SK-N-SH (cell line): ENCODE measurements at regions not wholly inside any gene's neighbourhood (a gene's known extent, or its start where the extent isn't known, plus 50 kb on each side); places are given as distances from the start of the nearest gene placed in this dataset.

ENCODE experiments used
- CTCF ChIA-PET: fragments of 300-600, 350-600 bp; formaldehyde crosslinking; extraction: SDS; loops from one replicate; lab custom pipeline; 2021; lab: Yijun Ruan, JAX
- POLR2A ChIA-PET: fragments of 350-600 bp; sonication (Branson Sonifier 250); formaldehyde crosslinking; extraction: SDS; loops from one replicate; lab custom pipeline; 2020; ENCODE audit warnings: antibody characterized with exemption, inconsistent platforms; lab: Yijun Ruan, JAX
- DNase-seq: peaks from one replicate; pipeline ENCODE4 v3.0.0; 2012
- H2AFZ ChIP-seq: fragments of 200-600 bp; sonication (generic); 2 replicates; pipeline ENCODE4 v1.8.1; 2016; ENCODE audit warnings: antibody characterized with exemption, mild to moderate bottlenecking, low read depth
- H3F3A ChIP-seq: fragments of 200-600 bp; sonication (generic); replicated peaks from 2 replicates; pipeline ENCODE3; 2016; ENCODE audit warnings: antibody characterized with exemption, mild to moderate bottlenecking; ENCODE audit not compliant: insufficient read depth
- H3K27ac ChIP-seq, 2 experiments: fragments of 200-500 bp in 1 of 2; fragments of 200-600 bp in 1 of 2; sonication (Bioruptor generic) in 1 of 2; sonication (generic), shearing (Covaris generic) in 1 of 2; 2 replicates each; pipeline versions ENCODE4 v1.5.1 to v1.6.1; 2014 to 2016; ENCODE audit warnings: low read depth in 2 of 2, inconsistent platforms in 1 of 2, low read length in 1 of 2, mild to moderate bottlenecking in 1 of 2, mixed read lengths in 1 of 2
- H3K27me3 ChIP-seq: fragments of 200-600 bp; sonication (generic), shearing (Covaris generic); 2 replicates; pipeline ENCODE4 v1.6.1; 2016; ENCODE audit warnings: mixed run types; ENCODE audit not compliant: insufficient read depth
- H3K36me3 ChIP-seq, 2 experiments: fragments of 200-500 bp in 1 of 2; fragments of 200-600 bp in 1 of 2; sonication (Bioruptor generic) in 1 of 2; sonication (generic) in 1 of 2; replicated peaks in 1 of 2; 2 replicates each; pipeline versions ENCODE3 to v1.5.1; 2014 to 2016; ENCODE audit warnings: low read length in 1 of 2, mild to moderate bottlenecking in 1 of 2; ENCODE audit not compliant: insufficient read depth in 2 of 2, control insufficient read depth in 1 of 2
- H3K4me1 ChIP-seq, 2 experiments: fragments of 200-500 bp in 1 of 2; fragments of 200-600 bp in 1 of 2; sonication (Bioruptor generic) in 1 of 2; sonication (generic), shearing (Covaris generic) in 1 of 2; 2 replicates each; pipeline versions ENCODE4 v1.5.1 to v1.6.1; 2014 to 2016; ENCODE audit warnings: low read depth in 1 of 2, low read length in 1 of 2, mixed run types in 1 of 2; ENCODE audit not compliant: insufficient read depth in 2 of 2, control insufficient read depth in 1 of 2
- H3K4me2 ChIP-seq: fragments of 200-600 bp; sonication (generic), shearing (Covaris generic); 2 replicates; pipeline ENCODE4 v1.6.1; 2017; ENCODE audit warnings: mixed run types
- H3K4me3 ChIP-seq, 2 experiments: fragments of 200-500 bp in 1 of 2; fragments of 200-600 bp in 1 of 2; sonication (Bioruptor generic) in 1 of 2; sonication (generic), shearing (Covaris generic) in 1 of 2; 2 replicates each; pipeline versions ENCODE4 v1.5.1 to v1.8.1; 2014 to 2016; ENCODE audit warnings: low read depth in 2 of 2, inconsistent platforms in 1 of 2, low read length in 1 of 2, mild to moderate bottlenecking in 1 of 2, mixed read lengths in 1 of 2, moderate library complexity in 1 of 2
- H3K79me2 ChIP-seq: fragments of 200-600 bp; sonication (generic); 2 replicates; pipeline ENCODE4 v1.8.1; 2017; ENCODE audit warnings: mild to moderate bottlenecking; ENCODE audit not compliant: insufficient read depth
- H3K9ac ChIP-seq: fragments of 200-600 bp; sonication (generic); 2 replicates; pipeline ENCODE4 v1.6.1; 2017; ENCODE audit warnings: mixed run types
- H3K9me2 ChIP-seq: fragments of 200-600 bp; sonication (generic); 2 replicates; pipeline ENCODE4 v1.6.1; 2017; ENCODE audit warnings: mixed run types
- H3K9me3 ChIP-seq: fragments of 200-600 bp; sonication (generic); 2 replicates; pipeline ENCODE4 v1.6.1; 2017; ENCODE audit warnings: mixed run types, mild to moderate bottlenecking, moderate library complexity
- H4K20me1 ChIP-seq: fragments of 200-600 bp; sonication (generic); 2 replicates; pipeline ENCODE4 v1.6.1; 2017; ENCODE audit warnings: mild to moderate bottlenecking, mixed run types; ENCODE audit not compliant: insufficient read depth
- CHD2 ChIP-seq: fragments of 150-350 bp; IDR thresholded peaks from 2 replicates; pipeline ENCODE4 v1.6.1; 2018; ENCODE audit warnings: low read length; ENCODE audit not compliant: partially characterized antibody
- EZH2phosphoT487 ChIP-seq: fragments of 200-600 bp; sonication (generic); IDR thresholded peaks from 2 replicates; pipeline ENCODE4 v1.6.1; 2017; ENCODE audit warnings: low read depth, mixed run types, mild to moderate bottlenecking, antibody characterized with exemption, moderate library complexity, borderline replicate concordance
- GATA2 ChIP-seq: sonication (generic); formaldehyde crosslinking; IDR thresholded peaks from 2 replicates; pipeline ENCODE4 v1.5.0; 2020; ENCODE audit warnings: mild to moderate bottlenecking, missing genetic modification reagents
- JUND ChIP-seq: IDR thresholded peaks from 2 replicates; pipeline ENCODE4 v1.4.0; 2012
- MEF2A ChIP-seq: IDR thresholded peaks from 2 replicates; pipeline ENCODE4 v1.4.0; 2012; ENCODE audit warnings: low read depth, borderline replicate concordance
- MXI1 ChIP-seq: IDR thresholded peaks from 2 replicates; pipeline ENCODE4 v1.6.1; 2012; ENCODE audit warnings: mild to moderate bottlenecking, low read depth, low read length, improper control_type of control experiment
- NRF1 ChIP-seq: IDR thresholded peaks from 2 replicates; pipeline ENCODE4 v1.6.1; 2012; ENCODE audit warnings: low read depth, mild to moderate bottlenecking, low read length
- RCOR1 ChIP-seq: fragments of 150-350 bp; IDR thresholded peaks from 2 replicates; pipeline ENCODE4 v1.6.1; 2017; ENCODE audit warnings: antibody characterized with exemption, low read length
- REST ChIP-seq: IDR thresholded peaks from 2 replicates; pipeline ENCODE4 v1.6.1; 2012; ENCODE audit warnings: mild to moderate bottlenecking, low read depth, low read length, moderate library complexity
- RXRA ChIP-seq: IDR thresholded peaks from 2 replicates; pipeline ENCODE4 v1.4.0; 2012; ENCODE audit warnings: low read depth, mild to moderate bottlenecking, borderline replicate concordance
- SIN3A ChIP-seq: IDR thresholded peaks from 2 replicates; pipeline ENCODE4 v1.6.1; 2012; ENCODE audit warnings: low read depth, mild to moderate bottlenecking, low read length, moderate library complexity, borderline replicate concordance
- SMC3 ChIP-seq: IDR thresholded peaks from 2 replicates; pipeline ENCODE4 v1.6.1; 2012; ENCODE audit warnings: low read depth, low read length, improper control_type of control experiment
- USF1 ChIP-seq: IDR thresholded peaks from 2 replicates; pipeline ENCODE4 v1.4.0; 2012; ENCODE audit warnings: low read depth, borderline replicate concordance
- YY1 ChIP-seq: IDR thresholded peaks from 2 replicates; pipeline ENCODE4 v1.4.0; 2012; ENCODE audit warnings: low read depth, mild to moderate bottlenecking
- ZBTB33 ChIP-seq: IDR thresholded peaks from 2 replicates; pipeline ENCODE4 v1.4.0; 2012; ENCODE audit warnings: low read depth, borderline replicate concordance
- WGBS: methylation state at CpG from one replicate; pipeline ENCODE4 v1.1.6; 2017; ENCODE audit warnings: low lambda C conversion rate; 5-methylcytosine and 5-hydroxymethylcytosine counted together
- TF ChIP-seq, protein P1 (sequence below): IDR thresholded peaks from 2 replicates; pipeline ENCODE4 v1.4.0; 2012; ENCODE audit warnings: low read depth

DNA sequence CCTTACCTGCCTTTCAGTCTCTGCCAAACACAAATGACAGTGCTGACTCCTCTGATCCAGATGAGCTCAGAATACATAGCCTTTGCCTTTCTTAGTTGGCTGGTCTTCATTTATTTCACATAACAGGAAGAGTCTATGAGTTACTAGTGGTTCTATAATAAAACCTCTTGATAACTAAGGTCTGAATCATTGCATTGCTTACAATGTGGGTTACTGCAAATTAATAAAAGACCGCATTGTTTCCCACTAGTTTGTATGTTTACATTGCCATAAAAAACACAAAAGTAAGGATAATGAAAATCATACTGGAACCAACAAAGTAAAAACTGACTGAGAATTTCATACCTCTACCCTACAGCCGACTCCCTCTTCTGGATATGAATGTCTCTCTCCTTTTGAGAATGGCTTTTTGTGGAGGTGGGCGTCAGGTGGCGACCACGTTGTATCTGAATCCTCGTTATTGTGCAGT, 62.0 kb upstream of the AKR1E2 start (continued):
- TF ChIP-seq REST (no peak), SMC3 (no peak), RCOR1 (no peak), GATA2 (CRISPR knock-in tag) (no peak), SIN3A (no peak), ZBTB33 (no peak)
- TF ChIP-seq, protein P1, sequence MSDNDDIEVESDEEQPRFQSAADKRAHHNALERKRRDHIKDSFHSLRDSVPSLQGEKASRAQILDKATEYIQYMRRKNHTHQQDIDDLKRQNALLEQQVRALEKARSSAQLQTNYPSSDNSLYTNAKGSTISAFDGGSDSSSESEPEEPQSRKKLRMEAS = 0 out of 2 replicates have a peak, but pooled peaks have one; percentile 17

GRCh38 chr10:4763513-4763912, 62.5 kb upstream of the AKR1E2 start:
- Histone ChIP-seq H3K4me3 (peak overlapping the region; percentile 10 to 66; a peak in 3 of 4 replicates), H3K9ac (peak overlapping the region; percentile 96), H3K4me1 (peaks cover 9 to 68% of the 10 kb centered on the region in 2 experiments), H3K9me2 (no peaks in the 10 kb centered on the region), H3K27ac (peak overlapping the region; percentile 32 to 100; a peak in 3 of 4 replicates), H3F3A (peaks cover 46% of the 10 kb centered on the region), H3K36me3 (peaks cover 0 to 24% of the 10 kb centered on the region in 2 experiments), H3K9me3 (no peaks in the 10 kb centered on the region), H3K4me2 (peak overlapping the region; percentile 78), H3K27me3 (no peaks in the 10 kb centered on the region), H4K20me1 (no peaks in the 10 kb centered on the region), H3K79me2 (peaks cover 79% of the 10 kb centered on the region), H2AFZ (no peak overlapping the region)
- POLR2A ChIA-PET = no interaction called here
- DNase-seq = no peak
- 30% methylated on average over 1 of the region's 1 CpG for WGBS
- TF ChIP-seq CHD2 (no peak), MXI1 (no peak), YY1 (no peak), USF1 (no peak), RCOR1 (no peak), MEF2A (no peak), EZH2phosphoT487 (no peak), JUND (no peak), NRF1 (no peak), ZBTB33 (no peak), SMC3 (no peak), SIN3A (no peak), RXRA (no peak)
- CTCF ChIA-PET = interaction anchor here (1.7 to 11.7 kb wide), 2 partner anchors 51 to 1568 kb away, joined by 4 to 244 read pairs; no protein-coding TSS in a partner anchor
